H1 (cell line): ENCODE measurements at regions not wholly inside any gene's neighbourhood (a gene's known extent, or its start where the extent isn't known, plus 50 kb on each side); places are given as distances from the start of the nearest gene placed in this dataset.

Experiments used
- CTCF ChIA-PET: fragments of 300-600 bp; sonication (Branson Sonifier 250); formaldehyde crosslinking; loops from one replicate; lab custom pipeline; 2021; ENCODE audit not compliant: partially characterized antibody; lab: Charles Lee
- POLR2A ChIA-PET: fragments of 300-600 bp; sonication (Branson Sonifier 250); formaldehyde crosslinking; loops from one replicate; lab custom pipeline; 2021; ENCODE audit warnings: inconsistent platforms; ENCODE audit not compliant: partially characterized antibody; lab: Charles Lee
- DNase-seq, 2 experiments: peaks; one replicate each; pipeline versions ENCODE4 v3.0.0 to v3.0.0-alpha.2; 2010 to 2022; ENCODE audit warnings: low spot score in 2 of 2, low read depth in 1 of 2, mixed read lengths in 1 of 2
- FAIRE-seq: peaks from 2 replicates; lab custom pipeline; 2011; peaks lifted over from hg19 to GRCh38; lab: Jason Lieb, UNC
- H2AFZ ChIP-seq: 2 replicates; pipeline ENCODE4 v1.8.1; 2012; ENCODE audit warnings: low read length, inconsistent platforms
- H2AK5ac ChIP-seq: 2 replicates; pipeline ENCODE4 v1.6.1; 2013; ENCODE audit warnings: low read depth, low read length
- H2BK120ac ChIP-seq: replicated peaks from 2 replicates; pipeline ENCODE3; 2013; ENCODE audit warnings: low read depth, low read length, inconsistent platforms
- H2BK12ac ChIP-seq: 2 replicates; pipeline ENCODE4 v1.6.1; 2013; ENCODE audit warnings: low read depth, low read length
- H2BK15ac ChIP-seq: 2 replicates; pipeline ENCODE4 v1.6.1; 2013; ENCODE audit warnings: low read length
- H2BK20ac ChIP-seq: 2 replicates; pipeline ENCODE4 v1.6.1; 2013; ENCODE audit warnings: low read length
- H2BK5ac ChIP-seq: 2 replicates; pipeline ENCODE4 v1.6.1; 2013; ENCODE audit warnings: low read depth, low read length
- H3K14ac ChIP-seq: 2 replicates; pipeline ENCODE4 v1.6.1; 2013; ENCODE audit warnings: inconsistent platforms; ENCODE audit not compliant: insufficient read length
- H3K18ac ChIP-seq: 2 replicates; pipeline ENCODE4 v1.6.1; 2013; ENCODE audit warnings: low read length; ENCODE audit errors: extremely low read depth
- H3K23ac ChIP-seq: 2 replicates; pipeline ENCODE4 v1.6.1; 2013; ENCODE audit warnings: inconsistent platforms; ENCODE audit not compliant: insufficient read length
- H3K23me2 ChIP-seq: 2 replicates; pipeline ENCODE4 v1.6.1; 2013; ENCODE audit warnings: low read depth, low read length
- H3K27ac ChIP-seq: 2 replicates; pipeline ENCODE4 v1.6.1; 2011; ENCODE audit warnings: low read depth, low read length, inconsistent platforms
- H3K27me3 ChIP-seq, 4 experiments: replicated peaks in 1 of 4; 1 replicate in 1 of 4; 2 replicates in 3 of 4; pipeline versions ENCODE4 v1.6.1 to v1.8.1; 2011 to 2013; ENCODE audit warnings: low read length in 3 of 4, mild to moderate bottlenecking in 3 of 4, inconsistent platforms in 2 of 4, mixed read lengths in 2 of 4, moderate library complexity in 1 of 4; ENCODE audit not compliant: control insufficient read depth in 3 of 4, insufficient read depth in 3 of 4; ENCODE audit errors: extremely low read depth in 1 of 4
- H3K36me3 ChIP-seq, 4 experiments: 2 replicates each; pipeline versions ENCODE4 v1.6.1 to v1.8.1; 2011 to 2013; ENCODE audit warnings: mild to moderate bottlenecking in 4 of 4, low read length in 3 of 4, moderate library complexity in 2 of 4, control low read depth in 1 of 4, inconsistent platforms in 1 of 4; ENCODE audit not compliant: insufficient read depth in 4 of 4, control insufficient read depth in 2 of 4
- H3K4ac ChIP-seq: replicated peaks from 2 replicates; pipeline ENCODE3; 2013; ENCODE audit warnings: low read length, low read depth, mixed read lengths, inconsistent platforms; ENCODE audit not compliant: insufficient read length
- H3K4me1 ChIP-seq, 4 experiments: replicated peaks in 1 of 4; 1 replicate in 1 of 4; 2 replicates in 3 of 4; pipeline versions ENCODE4 v1.6.1 to v1.8.1; 2011 to 2013; ENCODE audit warnings: low read length in 3 of 4, inconsistent platforms in 2 of 4, mixed read lengths in 1 of 4; ENCODE audit not compliant: insufficient read depth in 4 of 4, control insufficient read depth in 3 of 4
- H3K4me2 ChIP-seq, 2 experiments: 2 replicates each; pipeline versions ENCODE4 v1.6.1 to v1.8.1; 2011 to 2013; ENCODE audit warnings: low read depth in 2 of 2, low read length in 2 of 2, control low read depth in 1 of 2, inconsistent platforms in 1 of 2, mild to moderate bottlenecking in 1 of 2; ENCODE audit not compliant: insufficient read depth in 1 of 2
- H3K4me3 ChIP-seq, 4 experiments: fragments of 200-600, 300-600 bp in 1 of 4; sonication (generic), shearing (Covaris generic), sonication (Bioruptor Twin) in 1 of 4; 2 replicates each; pipeline versions ENCODE4 v1.5.1 to v1.8.1; 2011 to 2016; ENCODE audit warnings: low read length in 4 of 4, low read depth in 3 of 4, control low read depth in 2 of 4, inconsistent platforms in 2 of 4, mild to moderate bottlenecking in 2 of 4, mixed read lengths in 1 of 4, moderate library complexity in 1 of 4; ENCODE audit not compliant: insufficient read depth in 2 of 4; ENCODE audit errors: extremely low read depth in 1 of 4
- H3K56ac ChIP-seq: replicated peaks from 2 replicates; pipeline ENCODE3; 2013; ENCODE audit warnings: low read depth, mild to moderate bottlenecking, mixed read lengths, low read length, inconsistent platforms; ENCODE audit not compliant: insufficient read length
- H3K79me1 ChIP-seq: 2 replicates; pipeline ENCODE4 v1.6.1; 2013; ENCODE audit warnings: low read depth, low read length, control low read depth
- H3K79me2 ChIP-seq, 2 experiments: 2 replicates each; pipeline versions ENCODE4 v1.6.1 to v1.8.1; 2012 to 2013; ENCODE audit warnings: low read length in 2 of 2, mild to moderate bottlenecking in 2 of 2, inconsistent platforms in 1 of 2; ENCODE audit not compliant: insufficient read depth in 2 of 2, control insufficient read depth in 1 of 2
- H3K9ac ChIP-seq, 4 experiments: replicated peaks in 1 of 4; 1 replicate in 1 of 4; 2 replicates in 3 of 4; pipeline versions ENCODE4 v1.6.1 to v1.8.1; 2011 to 2013; ENCODE audit warnings: low read depth in 3 of 4, low read length in 3 of 4, control low read depth in 2 of 4, mild to moderate bottlenecking in 2 of 4, moderate library complexity in 2 of 4, inconsistent platforms in 1 of 4; ENCODE audit errors: extremely low read depth in 1 of 4
- H3K9me3 ChIP-seq, 2 experiments: 2 replicates each; pipeline versions ENCODE4 v1.6.1 to v1.8.1; 2012 to 2013; ENCODE audit warnings: mild to moderate bottlenecking in 2 of 2, moderate library complexity in 2 of 2, control low read depth in 1 of 2, inconsistent platforms in 1 of 2, low read depth in 1 of 2, low read length in 1 of 2, mixed read lengths in 1 of 2; ENCODE audit not compliant: insufficient read depth in 2 of 2
- H4K20me1 ChIP-seq, 2 experiments: replicated peaks in 1 of 2; 2 replicates each; pipeline versions ENCODE3 to v1.8.1; 2011 to 2013; ENCODE audit warnings: inconsistent platforms in 2 of 2, low read length in 2 of 2, mild to moderate bottlenecking in 1 of 2; ENCODE audit not compliant: insufficient read depth in 2 of 2, control insufficient read depth in 1 of 2
- H4K5ac ChIP-seq: 2 replicates; pipeline ENCODE4 v1.6.1; 2013; ENCODE audit warnings: low read length, low read depth, mixed read lengths, inconsistent platforms; ENCODE audit not compliant: insufficient read length
- H4K8ac ChIP-seq: 2 replicates; pipeline ENCODE4 v1.8.0; 2013; ENCODE audit warnings: mild to moderate bottlenecking, moderate library complexity, low read length, inconsistent platforms; ENCODE audit not compliant: insufficient read depth; ENCODE audit errors: extremely low read depth
- H4K91ac ChIP-seq: replicated peaks from 2 replicates; pipeline ENCODE3; 2013; ENCODE audit warnings: low read length, mixed read lengths, inconsistent platforms; ENCODE audit not compliant: insufficient read length
- BCL11A ChIP-seq, 2 experiments: IDR thresholded peaks; one replicate each; pipeline ENCODE4 v1.6.1; 2011; ENCODE audit warnings: low read depth in 2 of 2, low read length in 2 of 2, mild to moderate bottlenecking in 2 of 2
- HDAC6 ChIP-seq: IDR thresholded peaks from one replicate; pipeline ENCODE4 v1.7.1; 2012; ENCODE audit warnings: low read depth, mild to moderate bottlenecking, inconsistent platforms, low read length, moderate library complexity
- KDM5A ChIP-seq: fragments of 200-600 bp; IDR thresholded peaks from 2 replicates; pipeline ENCODE4 v1.7.1; 2012; ENCODE audit warnings: mild to moderate bottlenecking, low read length, inconsistent platforms, mixed read lengths
- RFX5 ChIP-seq: IDR thresholded peaks from 2 replicates; pipeline ENCODE4 v1.6.1; 2011; ENCODE audit warnings: low read depth, low read length, improper control_type of control experiment, borderline replicate concordance
- SAP30 ChIP-seq: fragments of 300-600 bp; sonication (generic); IDR thresholded peaks from 2 replicates; pipeline ENCODE4 v1.7.1; 2012; ENCODE audit warnings: low read length, moderate library complexity, mild to moderate bottlenecking, inconsistent platforms; ENCODE audit not compliant: insufficient read depth, insufficient replicate concordance
- SIRT6 ChIP-seq: IDR thresholded peaks from one replicate; pipeline ENCODE4 v1.7.1; 2012; ENCODE audit warnings: low read length, inconsistent platforms
- SP4 ChIP-seq: IDR thresholded peaks from 2 replicates; pipeline ENCODE4 v1.6.1; 2012; ENCODE audit warnings: low read length, inconsistent platforms
- TAF1 ChIP-seq: IDR thresholded peaks from 2 replicates; pipeline ENCODE4 v1.6.1; 2011; ENCODE audit warnings: mild to moderate bottlenecking, low read depth, low read length
- TCF12 ChIP-seq: IDR thresholded peaks from 2 replicates; pipeline ENCODE4 v1.6.1; 2011; ENCODE audit warnings: low read depth, mild to moderate bottlenecking, low read length
- USF2 ChIP-seq: IDR thresholded peaks from 2 replicates; pipeline ENCODE4 v1.6.1; 2011; ENCODE audit warnings: low read length, improper control_type of control experiment
- WGBS, 2 experiments: shearing (Covaris generic) in 1 of 2; methylation state at CpG; one replicate each; pipeline versions ENCODE4 v1.1.6 to v1.1.7; 2013 to 2015; ENCODE audit warnings: low lambda C conversion rate in 2 of 2, mixed read lengths in 2 of 2, inconsistent platforms in 1 of 2, low coverage in 1 of 2, missing lambda C conversion rate in 1 of 2; ENCODE audit not compliant: insufficient replicate concordance in 2 of 2, insufficient coverage in 1 of 2, insufficient read length in 1 of 2; ENCODE audit errors: extremely low coverage in 1 of 2, missing lambda C conversion rate in 1 of 2; 5-methylcytosine and 5-hydroxymethylcytosine counted together

GRCh38 chr2:196257086-196257485 is 85.7 kb upstream of the STK17B start:
- Histone ChIP-seq H4K20me1 (no peaks in the 10 kb centered on the region), H3K23me2 (no peaks in the 10 kb centered on the region), H2AFZ (no peak overlapping the region), H4K5ac (no peak overlapping the region), H4K91ac (no peak overlapping the region), H2BK5ac (no peak overlapping the region), H2BK12ac (no peak overlapping the region), H2AK5ac (no peak overlapping the region), H3K56ac (no peak overlapping the region), H2BK20ac (no peak overlapping the region), H3K36me3 (no peaks in the 10 kb centered on the region), H3K79me2 (no peaks in the 10 kb centered on the region), H3K4me2 (no peak overlapping the region), H2BK120ac (no peak overlapping the region), H3K4me3 (no peak overlapping the region), H3K79me1 (no peaks in the 10 kb centered on the region), H3K4ac (no peak overlapping the region), H3K18ac (no peak overlapping the region), H4K8ac (no peak overlapping the region), H3K9me3 (no peaks in the 10 kb centered on the region), H3K14ac (no peak overlapping the region), H2BK15ac (no peak overlapping the region), H3K23ac (no peak overlapping the region), H3K4me1 (peaks cover 0 to 2% (median 0%) of the 10 kb centered on the region in 4 experiments; a peak in 1 of 7 replicates), H3K27me3 (no peaks in the 10 kb centered on the region), H3K9ac (no peak overlapping the region), H3K27ac (no peak overlapping the region)
- DNase-seq, result no peak
- ChIA-PET POLR2A (no interaction called here), CTCF (interaction anchor here (1.4 kb wide), 1 partner anchor 92 kb away, joined by 3 read pairs; no protein-coding TSS in a partner anchor)
- FAIRE-seq, result no peak
- 87% methylated on average over 3 of the region's 3 CpGs; no CpG with 5 or more reads in 1 of the 2 experiments for WGBS, 2 experiments
- TF ChIP-seq BCL11A (IDR thresholded peaks at IDR 0.05; ENCODE audit: low read depth in 2 of 2, low read length in 2 of 2) (no peak), TAF1 (no peak), RFX5 (no peak), HDAC6 (no peak), TCF12 (no peak), SAP30 (no peak), SIRT6 (no peak), KDM5A (no peak), SP4 (no peak), USF2 (no peak)
